H1 (cell line): ENCODE measurements at regions not wholly inside any gene's neighbourhood (a gene's known extent, or its start where the extent isn't known, plus 50 kb on each side); places are given as distances from the start of the nearest gene placed in this dataset.

Experiments
- BACH1 ChIP-seq: IDR thresholded peaks from 2 replicates; pipeline ENCODE4 v1.6.1; 2012; ENCODE audit warnings: low read length, improper control_type of control experiment
- CHD7 ChIP-seq: fragments of 300-600 bp; sonication (generic); IDR thresholded peaks from 2 replicates; pipeline ENCODE4 v1.7.1; 2012; ENCODE audit warnings: low read length, moderate library complexity, mild to moderate bottlenecking, inconsistent platforms; ENCODE audit not compliant: insufficient replicate concordance
- GABPA ChIP-seq: IDR thresholded peaks from 2 replicates; pipeline ENCODE4 v1.6.1; 2011; ENCODE audit warnings: mild to moderate bottlenecking, low read length, moderate library complexity, borderline replicate concordance; ENCODE audit not compliant: insufficient read depth
- NANOG ChIP-seq: IDR thresholded peaks from 2 replicates; pipeline ENCODE4 v1.6.1; 2011; ENCODE audit warnings: low read length, low read depth, mild to moderate bottlenecking, inconsistent platforms; ENCODE audit not compliant: insufficient read depth, poor library complexity, severe bottlenecking
- NRF1 ChIP-seq: IDR thresholded peaks from 2 replicates; pipeline ENCODE4 v1.6.1; 2011; ENCODE audit warnings: mild to moderate bottlenecking, low read depth, low read length, improper control_type of control experiment
- RNF2 ChIP-seq: fragments of 200-900, 300-1000 bp; sonication (generic); IDR thresholded peaks from 2 replicates; pipeline ENCODE4 v1.7.1; 2016; ENCODE audit warnings: borderline replicate concordance, low read depth, mild to moderate bottlenecking, antibody characterized with exemption, low read length; ENCODE audit not compliant: poor library complexity, severe bottlenecking; ENCODE audit errors: missing control alignments

- no peak for TF ChIP-seq CHD7
- no peak for TF ChIP-seq BACH1
- TF ChIP-seq RNF2, result no peak
- TF ChIP-seq GABPA, result no peak
- no peak for TF ChIP-seq NANOG
- TF ChIP-seq NRF1, result no peak
- TF ChIP-seq, all 59 proteins: peak for 0
Measured at GRCh38 chr14:83830316-83830715, 1699.6 kb upstream of the FLRT2 start (continued).
